Hematopoietic multipotent progenitor cell treated with erythropoietin and hydrocortisone succinate and interleukin-3 and kit ligand, for 8 days (in vitro differentiated cells): ENCODE measurements at regions not wholly inside any gene's neighbourhood (a gene's known extent, or its start where the extent isn't known, plus 50 kb on each side); places are given as distances from the start of the nearest gene placed in this dataset.

ENCODE experiments used
- DNase-seq: peaks from one replicate; pipeline ENCODE4 v3.0.0-alpha.2; 2015

DNA sequence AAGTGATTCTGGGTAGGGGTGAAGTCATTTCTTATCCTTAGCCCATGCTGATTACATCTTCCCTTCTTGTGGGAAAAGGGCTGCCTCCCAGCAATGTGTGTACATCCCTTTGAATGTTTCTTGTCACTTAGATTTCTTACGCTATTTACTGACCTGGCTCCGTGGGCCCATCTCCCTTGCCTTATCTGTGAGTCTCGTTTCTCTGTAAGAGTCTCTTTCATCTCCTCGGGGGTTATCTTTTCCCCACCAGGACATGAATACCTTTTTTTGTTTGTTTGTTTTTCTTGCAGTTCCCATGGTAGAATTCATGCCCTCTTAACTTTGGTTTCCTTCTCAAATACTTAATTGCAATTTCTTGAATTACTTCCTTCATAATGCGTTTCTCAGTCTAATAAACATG, 107.7 kb downstream of the BAMBI start:
- DNase-seq, result no peak

DNA sequence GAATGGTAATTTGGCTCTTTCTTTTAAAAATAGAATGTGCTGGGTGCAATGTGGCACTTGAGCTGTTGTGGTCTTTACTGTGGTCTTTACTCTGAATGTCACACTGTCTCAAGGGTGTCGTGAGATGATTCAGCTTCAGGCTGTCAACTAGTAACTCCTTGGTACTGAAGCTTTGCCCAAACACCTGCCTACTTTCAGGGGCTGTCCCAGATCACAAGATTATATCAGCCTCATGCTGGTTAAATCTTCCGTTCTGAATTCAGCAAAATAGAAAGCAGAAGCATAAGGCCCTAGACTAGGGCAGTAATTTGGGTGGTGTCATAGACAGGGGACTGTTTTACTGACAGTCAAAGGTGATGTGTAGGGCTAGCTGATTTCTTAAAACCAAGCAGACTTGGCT, 110.9 kb downstream of the BAMBI start:
- no peak for DNase-seq

DNA sequence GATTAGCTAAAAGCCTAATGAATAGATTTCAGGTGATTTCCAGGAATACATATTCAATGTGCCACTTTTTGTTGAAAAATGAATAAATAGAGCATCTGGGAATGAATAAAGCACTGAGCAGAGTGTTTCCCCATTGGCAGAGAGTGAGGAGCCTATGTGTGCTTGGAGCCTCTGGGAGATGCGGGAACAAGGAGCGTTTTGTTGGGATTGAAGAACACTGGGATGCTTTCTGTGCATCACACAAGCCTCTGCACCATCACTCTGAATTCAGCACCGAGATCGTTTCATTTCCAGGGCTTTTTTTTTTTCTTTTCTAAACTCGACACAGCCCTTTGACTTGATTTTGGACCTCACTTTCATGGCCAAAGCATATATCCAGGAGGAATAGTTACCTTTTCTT, 111.4 kb downstream of the BAMBI start:
- no peak for DNase-seq

DNA sequence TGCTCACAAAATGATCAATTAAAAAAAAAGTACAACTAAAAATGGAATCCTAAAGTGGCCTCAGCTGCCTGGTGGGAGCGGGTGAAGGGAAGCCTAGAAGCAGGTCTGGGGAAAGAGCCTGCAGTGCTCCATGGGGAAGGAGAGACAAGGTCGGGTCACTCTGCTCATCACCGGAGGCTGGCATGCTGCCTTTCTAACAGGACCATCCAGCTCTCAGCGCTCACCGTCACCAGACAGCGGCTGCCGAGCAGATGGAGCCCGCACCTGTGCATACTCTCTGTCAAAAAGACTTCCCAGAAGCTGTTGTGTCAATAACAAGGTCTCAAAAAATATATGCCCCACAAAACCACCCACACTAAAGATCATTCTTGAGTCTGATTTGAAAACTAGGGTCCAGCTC, 112.8 kb downstream of the BAMBI start:
- no peak for DNase-seq

DNA sequence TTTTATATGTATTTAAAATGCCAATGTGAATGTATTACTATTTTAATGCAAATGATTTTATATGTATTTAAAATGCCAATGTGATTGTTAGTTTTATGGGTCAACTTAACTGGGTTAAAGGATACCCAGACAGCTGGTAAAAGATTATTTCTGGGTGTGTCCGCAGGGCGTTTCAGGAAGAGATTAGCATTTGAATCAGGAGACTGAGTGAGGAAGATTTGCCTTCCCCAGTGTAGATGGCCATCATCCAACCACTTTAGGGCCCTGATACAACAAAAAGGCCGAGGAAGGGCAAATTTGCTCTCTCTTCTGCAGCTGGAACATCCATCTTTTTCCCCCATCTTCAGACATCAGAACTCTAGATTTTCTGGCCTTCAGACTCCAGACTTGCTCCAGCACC, 116.2 kb downstream of the BAMBI start:
- peak; percentile 5 for DNase-seq

DNA sequence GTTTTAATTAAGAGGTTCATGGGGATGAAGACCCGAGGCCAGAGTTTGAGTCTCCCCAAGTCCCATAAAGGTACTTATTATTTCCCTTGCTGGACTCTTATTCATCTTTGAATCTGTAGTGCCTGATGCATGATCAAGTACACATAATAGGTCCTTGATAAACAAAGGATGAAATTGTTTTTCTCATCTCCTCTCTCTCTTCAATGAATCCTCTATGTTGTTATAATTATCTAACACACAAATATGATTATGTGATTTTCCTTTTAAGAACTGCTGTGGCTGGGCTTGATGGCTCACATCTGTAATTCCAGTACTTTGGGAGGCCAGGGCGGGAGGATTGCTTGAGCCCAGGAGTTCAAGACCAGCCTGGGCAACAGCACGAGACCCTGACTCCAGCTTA, 117.7 kb downstream of the BAMBI start:
- no peak for DNase-seq

DNA sequence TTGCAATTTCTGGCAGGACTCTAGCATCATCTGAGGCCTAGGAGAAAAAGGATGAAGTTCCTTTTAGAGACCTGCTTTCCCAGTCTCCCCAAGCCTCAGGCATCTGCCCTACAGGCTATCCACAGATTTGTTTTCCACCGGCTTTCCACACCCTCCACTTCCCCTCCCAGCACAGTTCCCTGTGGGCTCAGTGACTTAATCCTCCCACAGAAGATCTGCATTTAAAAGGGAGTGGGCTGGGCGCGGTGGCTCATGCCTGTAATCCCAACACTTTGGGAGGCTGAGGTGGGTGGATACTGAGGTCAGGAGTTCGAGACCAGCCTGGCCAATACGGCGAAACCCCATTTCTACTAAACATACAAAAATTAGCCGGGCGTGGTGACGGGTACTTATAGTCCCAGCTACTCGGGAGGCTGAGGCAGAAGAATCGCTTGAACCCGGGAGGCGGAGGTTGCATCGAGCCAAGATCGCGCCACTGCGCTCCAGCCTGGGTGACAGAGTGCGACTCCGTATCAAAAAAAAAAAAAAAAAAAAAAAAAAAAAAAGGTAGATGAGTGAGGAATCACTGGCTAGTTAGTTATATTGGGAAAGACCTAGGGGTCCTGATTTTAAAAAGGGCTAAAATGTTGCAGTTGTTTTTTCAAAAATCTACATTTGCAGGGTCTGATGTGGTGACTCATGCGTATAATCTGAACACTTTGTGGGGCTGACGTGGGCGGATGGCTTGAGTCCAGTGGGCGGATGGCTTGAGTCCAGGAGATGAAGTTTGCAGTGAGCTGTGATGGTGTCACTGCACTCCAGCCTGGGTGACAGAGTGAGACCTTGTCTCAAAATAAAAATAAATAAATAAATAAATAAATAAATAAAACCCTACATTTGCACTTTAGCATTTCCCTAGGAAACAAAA, 119.5 kb downstream of the BAMBI start:
- peak; percentile 28 for DNase-seq

DNA sequence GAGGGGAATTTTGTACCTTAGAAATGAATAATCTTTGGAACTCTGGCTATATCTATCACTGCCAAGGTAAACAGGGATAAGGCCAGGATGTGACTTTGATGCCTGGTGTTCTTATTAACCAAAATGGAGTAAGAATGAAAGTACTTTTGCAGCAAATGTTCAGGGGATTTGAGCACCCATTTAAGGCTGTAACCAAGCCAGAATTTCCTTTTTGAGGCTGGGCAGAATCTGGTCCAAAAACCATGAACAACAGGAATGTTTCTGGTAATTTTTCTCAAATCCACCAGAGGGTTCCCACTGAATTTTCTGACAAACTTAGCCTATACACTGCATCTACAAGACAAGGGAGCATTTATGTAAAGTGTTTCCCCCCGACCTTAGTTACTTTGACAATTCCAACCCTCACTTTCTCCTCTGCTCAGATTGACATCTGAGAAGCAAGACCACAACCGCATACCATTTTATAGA, 120.6 kb downstream of the BAMBI start:
- DNase-seq, result no peak

DNA sequence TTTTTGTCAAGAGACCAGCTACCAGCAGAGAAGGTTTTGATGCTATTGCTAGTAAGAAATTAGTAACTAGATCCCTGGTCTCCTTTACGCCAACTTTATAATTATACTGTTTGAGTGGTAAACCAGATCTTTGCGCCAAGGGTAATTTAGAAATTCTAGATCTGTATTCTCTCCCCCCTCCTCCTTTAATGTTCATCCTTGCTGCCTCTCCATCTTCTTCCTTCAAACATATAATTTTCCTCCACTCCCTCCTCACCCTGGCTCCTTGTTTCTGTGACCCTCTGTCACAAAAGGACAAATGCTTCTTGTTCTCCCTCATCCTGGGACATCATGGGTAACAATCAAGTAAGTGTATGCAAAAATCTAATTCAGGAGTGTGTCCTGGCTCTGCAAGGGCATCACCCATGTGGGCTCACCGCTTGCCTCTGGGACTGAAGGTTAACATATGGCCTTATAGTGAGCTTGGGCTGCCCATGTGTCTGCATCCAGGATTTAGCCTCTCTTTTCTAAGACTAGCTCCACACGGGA, 121.2 kb downstream of the BAMBI start:
- DNase-seq, result no peak

DNA sequence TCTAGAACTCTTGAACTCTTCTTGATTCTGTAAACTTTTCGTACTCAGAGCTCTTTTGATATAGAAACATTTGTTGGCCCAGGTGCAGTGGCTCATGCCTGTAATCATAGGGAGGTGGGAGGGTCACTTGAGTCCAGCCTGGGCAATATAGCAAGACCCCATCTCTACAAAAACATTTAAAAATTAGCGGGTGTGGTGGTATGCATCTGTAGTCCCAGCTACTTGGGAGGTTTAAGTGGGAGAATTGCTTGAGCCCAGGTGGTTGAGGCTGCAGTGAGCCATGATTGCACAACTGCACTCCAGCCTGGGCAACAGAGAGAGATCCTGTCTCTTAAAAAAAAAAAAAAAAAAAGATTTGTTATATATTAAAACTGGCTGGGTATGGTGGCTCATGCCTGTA, 121.6 kb downstream of the BAMBI start:
- no peak for DNase-seq

DNA sequence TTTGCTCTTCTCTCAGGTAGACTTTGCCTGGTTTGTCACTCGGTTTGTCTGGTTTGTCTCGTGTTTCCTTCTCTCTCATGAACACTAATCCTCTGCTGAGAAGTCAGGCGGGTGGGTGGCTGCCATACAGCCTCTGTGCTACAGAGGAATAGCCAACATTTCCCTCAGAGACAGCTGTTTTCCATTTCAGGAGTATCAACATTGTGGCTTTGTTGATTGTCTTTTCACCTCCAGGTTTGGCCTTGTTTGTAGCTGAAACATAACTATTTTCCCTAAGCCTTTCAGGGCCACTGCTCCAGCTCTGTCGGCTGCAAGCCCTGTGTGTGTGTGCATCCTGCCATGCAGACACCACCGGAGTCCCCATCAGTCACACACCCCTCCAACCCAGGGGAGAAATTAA, 122.8 kb downstream of the BAMBI start:
- no peak for DNase-seq

DNA sequence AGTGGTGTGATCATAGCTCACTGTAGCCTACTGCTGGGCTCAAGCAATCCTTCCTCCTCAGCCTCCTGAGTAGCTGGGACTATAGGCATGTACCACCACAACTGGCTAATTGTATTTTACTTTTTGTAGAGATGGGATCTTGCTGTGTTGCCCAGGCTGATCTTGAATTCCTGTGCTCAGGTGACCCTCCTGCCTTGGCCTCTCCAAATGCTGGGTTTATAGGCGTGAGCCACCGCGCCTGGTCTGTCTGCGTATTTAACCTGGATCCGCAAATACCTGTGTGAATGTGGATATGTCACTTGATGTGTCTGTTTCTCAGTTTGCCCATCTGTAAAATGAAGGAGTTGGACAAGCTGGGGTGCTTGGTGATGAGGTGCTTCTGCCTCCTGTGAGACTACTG, 123.9 kb downstream of the BAMBI start:
- no peak for DNase-seq

DNA sequence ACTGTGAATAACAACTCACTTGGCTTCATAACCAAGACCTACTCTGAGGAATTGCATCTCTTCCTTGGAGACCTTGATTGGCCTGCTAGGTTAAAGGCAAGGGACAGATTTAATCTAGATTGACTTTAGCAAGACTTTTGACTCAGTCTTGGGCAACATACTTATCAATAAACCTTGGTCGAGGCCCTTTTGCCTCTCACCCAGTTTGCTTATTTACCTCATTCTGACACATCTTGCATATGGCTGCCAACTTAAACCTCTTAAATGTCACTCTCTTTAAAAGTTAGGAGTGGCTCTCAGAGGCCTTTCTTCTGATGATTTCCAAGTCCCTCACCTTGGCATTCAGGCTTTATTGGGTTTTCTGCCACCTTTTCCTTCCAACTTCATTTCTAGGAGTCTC, 124.5 kb downstream of the BAMBI start:
- no peak for DNase-seq

DNA sequence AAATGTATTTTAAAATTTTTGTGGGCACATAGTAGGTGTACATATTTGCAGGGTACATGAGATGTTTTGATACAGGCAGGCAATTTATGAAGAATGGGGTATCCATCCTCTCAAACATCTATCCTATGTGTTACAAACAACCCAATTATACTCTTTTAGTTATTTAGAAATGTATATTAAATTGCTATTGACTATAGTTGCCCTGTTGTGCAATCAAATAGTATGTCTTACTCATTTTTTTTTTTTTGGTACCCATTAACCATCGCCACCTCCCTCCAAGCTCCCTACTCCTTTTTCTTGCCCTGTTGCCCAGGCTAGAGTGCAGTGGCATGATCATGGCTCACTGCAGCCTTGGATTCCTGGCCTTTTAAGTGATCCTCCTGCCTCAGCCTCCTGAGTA, 128.1 kb downstream of the BAMBI start:
- no peak for DNase-seq

DNA sequence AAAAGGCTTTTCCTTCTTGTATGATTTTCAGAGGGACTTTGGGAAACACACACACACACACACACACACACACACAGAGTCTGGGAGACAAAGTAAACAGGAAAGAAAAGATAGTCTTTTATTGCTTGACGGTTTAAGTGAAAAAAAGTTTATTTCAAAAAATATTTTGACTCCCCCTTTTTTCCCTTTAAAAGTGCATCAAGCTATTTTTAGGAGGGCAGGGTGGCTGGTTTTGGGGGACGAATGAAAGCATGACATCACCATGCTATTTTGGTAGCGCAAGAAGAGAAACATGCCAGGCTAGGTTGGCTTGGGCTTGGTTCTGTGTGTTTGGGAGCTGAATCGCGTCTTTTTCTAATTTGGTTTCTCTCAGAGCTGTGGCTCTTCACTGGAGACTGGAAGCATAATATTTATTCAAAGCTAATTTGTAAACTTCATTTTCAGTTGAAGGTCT, 129.2 kb downstream of the BAMBI start:
- no peak for DNase-seq

DNA sequence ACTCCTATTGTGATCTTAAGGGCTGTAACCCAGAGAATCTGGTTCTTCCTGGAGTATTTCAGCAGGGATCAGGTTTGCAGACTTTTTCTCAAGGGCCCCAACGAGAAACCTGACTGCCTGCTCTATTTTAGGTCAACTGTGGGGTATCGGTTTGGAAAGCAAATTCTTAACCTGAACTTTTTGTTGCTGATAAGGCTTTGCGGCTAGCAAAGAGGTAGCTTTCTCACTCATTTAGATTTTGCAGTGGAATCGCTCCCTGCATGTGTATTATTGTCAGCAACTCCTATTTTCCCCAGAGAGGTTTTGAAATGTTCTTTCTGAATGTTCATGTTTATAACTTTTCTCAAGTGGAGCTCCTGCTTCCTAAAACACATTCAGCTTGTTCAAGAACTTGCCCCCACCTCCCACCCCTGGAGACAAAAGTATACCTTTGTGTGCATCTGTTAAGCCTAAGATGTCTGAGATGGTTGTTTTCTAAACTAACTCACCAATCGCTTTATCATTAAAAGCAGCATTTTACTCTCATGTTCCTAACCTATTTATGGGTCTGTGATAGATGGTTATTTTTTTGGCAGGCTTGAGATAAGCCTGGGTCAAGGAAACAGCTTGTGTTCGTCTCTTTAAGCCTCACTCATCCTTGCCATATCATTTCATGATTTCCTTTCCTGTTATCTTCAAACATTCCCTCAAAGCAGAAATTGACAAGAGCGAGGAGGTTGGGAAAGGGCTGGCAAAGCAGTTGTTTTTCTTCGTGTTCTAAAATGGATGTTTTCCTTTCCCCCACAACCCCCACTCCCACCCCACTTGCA, 129.8 kb downstream of the BAMBI start:
- DNase-seq, result peak; percentile 16

DNA sequence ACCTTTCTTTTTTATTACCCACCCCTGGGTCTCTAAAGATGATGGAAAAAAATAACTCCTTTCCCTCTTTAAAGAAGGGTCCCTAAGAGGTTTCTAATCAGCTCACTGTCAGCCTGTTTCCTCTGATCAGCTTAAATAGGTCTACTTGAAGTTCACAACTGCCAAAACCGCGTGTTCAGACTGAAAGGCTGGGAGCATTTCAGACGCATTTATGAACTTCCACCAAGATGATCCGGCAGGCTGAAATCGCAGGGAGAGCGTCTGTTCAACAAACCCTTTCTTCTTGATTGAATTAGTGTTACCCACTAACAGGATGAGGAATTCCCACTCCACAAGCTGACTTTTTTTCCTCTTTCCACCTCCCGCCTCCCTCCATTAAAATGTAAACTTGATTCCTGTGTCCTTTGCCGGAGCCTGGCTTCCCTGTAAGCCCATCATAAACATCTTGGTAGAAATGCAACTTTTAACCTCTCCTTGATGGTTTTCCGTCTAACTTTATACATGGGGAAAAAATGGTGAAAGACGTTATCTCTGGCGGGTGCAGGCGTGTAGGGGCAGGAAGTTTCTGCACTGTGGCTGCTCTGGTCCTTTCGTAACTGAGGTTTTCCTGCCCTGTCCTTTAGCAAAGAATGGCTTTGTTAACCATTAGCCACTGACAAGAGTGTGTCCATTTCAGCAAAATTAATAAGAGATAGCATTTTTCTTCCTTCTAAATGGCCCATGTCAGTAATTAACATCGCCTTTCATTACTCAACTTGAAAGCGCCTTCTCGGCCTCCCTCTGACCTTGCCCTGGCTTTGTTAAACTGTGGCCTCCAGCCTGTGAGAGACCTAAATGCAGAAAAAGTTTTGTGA, 130.7 kb downstream of the BAMBI start:
- peak; percentile 9 for DNase-seq

DNA sequence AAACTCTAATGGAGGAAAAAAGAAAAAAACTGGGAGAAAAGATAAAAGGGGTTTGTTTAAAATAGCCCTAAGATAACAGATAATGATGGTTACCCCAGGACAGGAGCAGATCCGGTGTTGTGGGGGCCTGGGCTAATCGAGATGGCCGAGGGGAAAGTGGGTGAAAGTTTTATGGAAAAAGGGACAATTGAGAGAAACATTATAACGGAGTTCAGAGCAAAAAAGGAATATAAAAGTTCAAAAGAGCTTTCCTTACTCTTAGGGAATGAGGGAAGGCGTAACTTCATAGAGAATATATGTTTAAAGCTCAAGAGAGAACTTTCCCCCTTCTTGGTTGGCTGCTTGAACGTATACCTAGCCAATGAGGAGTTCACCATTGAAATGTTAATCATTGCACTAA, 131.4 kb downstream of the BAMBI start:
- no peak for DNase-seq

DNA sequence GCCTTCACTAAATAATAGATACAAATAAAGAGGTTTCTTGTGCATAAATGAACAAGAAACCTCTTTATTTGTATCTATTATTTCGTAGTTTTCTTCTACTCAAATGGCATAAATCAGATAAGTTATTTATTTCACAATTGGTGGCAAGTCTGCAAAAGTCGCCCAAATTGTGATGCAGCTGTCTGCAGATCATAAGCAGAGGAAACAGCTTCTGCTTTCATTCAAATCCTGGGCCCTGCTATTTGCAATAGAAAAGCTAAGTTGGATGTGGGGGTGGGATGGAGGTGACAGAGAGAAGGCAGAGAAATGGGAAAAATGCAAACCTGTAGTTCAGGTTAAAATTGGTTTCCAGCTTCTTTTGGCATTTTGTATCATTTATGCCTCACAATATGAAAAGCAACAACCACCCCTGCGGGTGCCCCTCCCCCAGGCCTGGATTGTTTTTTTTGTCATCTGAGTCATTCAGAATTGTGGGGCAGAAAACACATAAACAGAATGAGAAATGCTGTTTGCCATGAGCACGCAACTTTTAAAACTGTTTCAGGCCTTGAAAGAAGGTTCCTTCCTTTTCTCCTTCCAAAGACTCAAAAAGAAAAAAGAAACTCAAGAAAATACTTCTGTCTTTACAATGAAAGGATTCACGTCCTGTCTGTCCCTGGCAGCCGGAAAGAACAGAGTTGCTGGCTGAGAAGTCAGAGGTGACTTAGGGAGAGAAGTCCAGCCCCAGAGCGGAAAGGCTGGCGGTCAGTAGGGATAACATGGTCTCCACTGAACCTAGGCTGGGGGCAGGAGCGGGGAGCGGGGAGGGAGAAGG, 132.9 kb downstream of the BAMBI start:
- no peak for DNase-seq

DNA sequence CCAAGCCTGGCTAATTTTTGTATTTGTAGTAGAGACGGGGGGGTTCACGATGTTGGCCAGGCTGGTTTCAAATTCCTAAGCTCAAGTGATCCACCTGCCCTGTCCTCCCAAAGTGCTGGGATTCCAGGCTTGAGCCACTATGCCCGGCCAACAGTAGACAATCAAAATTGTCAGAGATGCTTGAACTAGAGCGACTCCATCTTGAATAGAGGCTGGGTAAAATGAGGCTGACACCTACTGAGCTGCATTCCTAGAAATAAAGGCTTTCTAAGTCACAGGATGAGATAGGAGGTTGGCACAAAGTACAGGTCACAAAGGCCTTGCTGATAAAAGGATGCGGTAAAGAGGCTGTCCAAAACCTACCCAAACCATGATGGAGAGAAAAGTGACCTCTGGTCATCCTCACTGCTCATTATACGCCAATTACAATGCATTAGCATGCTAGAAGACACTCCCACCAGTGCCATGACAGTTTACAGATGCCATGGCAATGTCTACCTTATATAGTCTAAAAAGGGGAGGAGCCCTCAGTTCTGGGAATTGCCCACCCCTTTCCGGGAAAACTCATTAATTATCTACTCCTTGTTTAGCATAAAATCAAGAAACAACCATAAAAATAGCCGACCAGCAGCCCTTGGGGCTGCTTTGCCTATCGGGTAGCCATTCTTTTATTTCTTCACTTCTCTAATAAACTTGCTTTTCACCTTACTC, 134.5 kb downstream of the BAMBI start:
- peak; percentile 8 for DNase-seq
